GM19240 (cell line): ENCODE measurements at regions not wholly inside any gene's neighbourhood (a gene's known extent, or its start where the extent isn't known, plus 50 kb on each side); places are given as distances from the start of the nearest gene placed in this dataset.
"Not testable (repeated sequence)": the region's sequence is repeated elsewhere in the genome, so short reads cannot be mapped to it uniquely, and the experiment has no call there.

Experiments used
- DNase-seq: peaks from one replicate; pipeline ENCODE4 v3.0.0; 2011; ENCODE audit warnings: low spot score; ENCODE audit not compliant: insufficient read length

DNA sequence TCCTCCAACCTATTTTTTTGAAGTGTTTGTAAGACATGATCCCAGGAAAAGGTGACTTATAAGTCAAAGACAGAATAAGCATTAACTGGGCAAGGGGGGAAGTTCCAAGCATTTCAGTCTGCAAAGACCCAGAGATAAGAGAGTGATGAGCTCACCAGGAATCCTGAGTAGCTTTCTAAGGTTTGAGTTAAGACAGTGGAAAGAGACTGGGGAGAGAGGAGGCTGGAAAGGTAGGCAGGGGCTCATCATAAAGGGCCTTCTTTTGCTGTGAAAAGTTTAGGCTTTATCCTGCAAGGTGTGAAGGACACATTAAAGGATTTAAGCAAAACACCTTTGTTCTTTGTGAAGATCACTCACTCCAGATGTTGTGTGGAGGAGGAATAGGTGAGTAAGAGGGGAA, 438.8 kb downstream of the CHL1 start:
- DNase-seq: no peak

DNA sequence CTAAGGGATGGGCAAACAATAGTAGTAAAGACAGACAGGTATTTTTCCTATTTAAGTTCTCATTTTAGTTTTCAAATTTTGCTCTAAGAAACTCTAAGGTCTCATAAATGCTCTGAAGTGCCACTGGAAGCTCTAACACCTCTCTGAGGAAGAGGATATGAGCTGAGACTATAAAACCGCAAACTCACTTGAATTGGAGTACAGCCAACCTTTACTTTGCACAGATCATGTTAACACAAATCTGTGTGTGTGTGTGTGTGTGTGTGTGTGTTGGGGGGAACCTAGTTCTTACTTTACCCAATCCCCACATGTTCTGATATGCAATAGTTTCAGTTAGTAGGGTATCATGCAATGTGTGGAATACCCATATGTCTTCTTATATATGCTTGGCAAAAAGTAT, 446.8 kb downstream of the CHL1 start:
- DNase-seq: no peak

DNA sequence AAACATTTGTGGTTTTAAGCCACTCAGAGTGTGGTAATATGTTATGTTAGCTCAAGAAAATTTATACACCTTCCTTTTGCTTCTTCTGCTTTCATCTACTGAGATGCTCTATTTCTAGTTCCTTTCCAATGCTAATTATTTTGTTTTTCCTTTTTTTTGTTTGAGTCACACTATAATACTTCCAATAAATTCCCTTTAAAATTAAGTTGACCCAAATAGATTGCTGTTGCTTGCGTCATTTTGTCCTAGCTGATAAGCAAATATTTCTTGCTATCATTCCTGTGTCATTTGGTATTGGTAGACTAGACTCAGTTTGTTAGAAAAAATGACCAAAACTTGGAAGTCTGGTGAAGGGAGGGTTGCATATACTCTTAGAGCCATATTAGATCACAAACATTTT, 437.0 kb upstream of the CNTN6 start:
- no peak for DNase-seq

DNA sequence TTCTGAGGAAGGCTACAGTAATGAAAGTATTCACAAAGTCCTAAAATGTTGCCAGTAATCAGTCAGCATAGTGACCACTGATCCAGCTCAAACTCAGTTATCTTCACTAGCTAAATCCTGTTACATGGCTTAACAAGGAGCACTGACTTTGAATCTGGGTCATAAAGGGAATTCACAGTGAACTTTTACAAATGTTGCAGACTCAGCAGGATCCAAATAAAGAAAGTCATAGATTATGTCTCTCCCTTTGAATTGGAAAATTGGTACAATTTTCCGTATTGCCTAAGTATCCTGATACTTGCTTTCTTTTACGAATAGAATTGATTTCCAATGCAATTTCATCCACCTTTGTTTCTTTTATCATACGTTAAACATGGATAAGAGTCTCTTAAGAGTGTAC, 431.5 kb upstream of the CNTN6 start:
- DNase-seq: no peak

DNA sequence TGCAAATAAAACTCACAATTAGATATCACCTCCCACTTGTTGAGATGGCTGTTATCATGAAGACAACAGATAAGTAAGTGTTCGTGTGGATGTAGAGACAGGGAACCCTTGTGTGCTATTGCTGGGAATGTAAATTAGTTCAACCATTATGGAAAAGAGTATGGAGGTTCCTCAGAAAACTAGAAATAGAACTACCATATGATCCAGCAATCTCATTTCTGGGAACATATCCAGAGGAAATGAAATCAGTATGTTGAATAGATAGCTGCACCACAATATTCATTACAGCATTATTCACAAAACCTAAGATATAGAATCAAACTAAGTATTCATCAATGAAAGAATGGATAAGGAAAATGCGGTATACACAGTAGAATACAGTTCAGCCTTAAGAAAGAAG, 418.7 kb upstream of the CNTN6 start:
- no peak for DNase-seq

DNA sequence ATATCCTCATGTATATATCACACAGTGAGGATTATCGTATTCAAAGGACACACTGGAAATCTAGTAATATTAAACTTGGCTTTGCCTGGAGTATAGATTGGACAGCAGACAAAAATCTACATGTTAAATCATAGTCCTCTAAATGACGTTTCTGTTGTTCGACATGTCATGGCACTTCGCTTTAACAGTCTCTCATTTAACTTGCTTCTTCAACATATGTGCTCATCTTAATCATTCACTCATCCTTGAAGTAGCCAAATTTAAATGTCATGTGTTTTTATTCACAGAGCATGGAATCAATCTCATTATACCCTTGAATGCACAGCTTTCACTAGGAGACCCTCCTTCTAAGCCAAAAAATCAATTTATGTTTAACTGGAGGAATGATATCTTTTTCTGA, 417.0 kb upstream of the CNTN6 start:
- DNase-seq: no peak

DNA sequence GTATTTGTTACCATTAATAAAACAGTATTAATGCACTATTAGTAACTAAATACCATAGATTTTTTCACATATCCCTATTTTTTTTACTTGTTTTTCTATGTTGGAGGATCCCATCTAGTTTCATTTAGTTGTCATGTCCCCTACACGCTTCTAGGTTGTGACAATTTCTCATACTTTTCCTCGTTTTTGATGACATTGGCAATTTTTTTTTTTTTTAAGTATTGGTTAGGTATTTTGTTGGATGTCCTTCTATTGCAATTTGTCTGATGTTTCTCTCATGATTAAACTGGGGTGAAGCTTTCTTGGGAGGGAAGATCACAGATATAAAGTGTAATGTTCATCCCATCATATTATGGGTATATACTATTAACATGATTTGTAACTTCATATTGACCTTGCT, 409.1 kb upstream of the CNTN6 start:
- DNase-seq: no peak

DNA sequence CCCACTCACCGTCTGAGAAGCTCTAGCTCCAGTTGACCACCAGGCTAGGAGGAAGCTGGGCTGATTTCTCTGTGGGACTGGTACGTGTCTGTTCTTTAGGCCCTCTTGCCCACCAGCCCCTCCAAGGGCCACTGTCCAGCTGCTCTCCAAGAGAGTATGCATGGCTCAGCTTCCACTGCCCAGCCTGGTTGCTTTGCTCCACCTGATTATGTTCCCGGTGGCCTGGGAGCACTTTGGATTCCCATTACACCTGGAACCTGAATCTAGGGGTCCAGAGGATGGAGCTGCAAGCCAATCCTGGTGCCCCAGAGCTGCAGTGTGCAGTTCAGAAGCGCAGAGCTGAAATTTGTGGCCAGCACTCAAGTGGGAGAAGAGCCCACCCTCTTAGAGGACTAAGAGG, 402.1 kb upstream of the CNTN6 start:
- DNase-seq: no peak

DNA sequence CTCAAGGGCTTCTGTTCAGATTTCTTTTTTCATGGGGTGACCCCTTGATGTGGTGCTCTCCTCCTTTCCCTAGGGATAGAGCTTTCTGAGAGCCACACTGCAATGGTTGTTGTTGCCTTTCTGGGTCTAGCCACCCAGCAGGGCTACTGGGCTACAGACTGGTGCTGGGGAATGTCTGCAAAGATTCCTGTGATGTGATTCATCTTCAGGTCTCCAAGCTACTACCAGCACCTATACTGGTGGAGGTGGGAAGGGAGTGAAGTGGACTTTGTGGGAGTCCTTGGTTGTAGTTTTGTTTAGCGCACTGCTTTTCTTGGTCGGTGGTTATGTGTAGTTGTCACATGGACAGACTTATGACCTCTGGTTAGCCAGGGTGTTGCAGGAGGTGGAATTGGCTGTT, 392.3 kb upstream of the CNTN6 start:
- no peak for DNase-seq

DNA sequence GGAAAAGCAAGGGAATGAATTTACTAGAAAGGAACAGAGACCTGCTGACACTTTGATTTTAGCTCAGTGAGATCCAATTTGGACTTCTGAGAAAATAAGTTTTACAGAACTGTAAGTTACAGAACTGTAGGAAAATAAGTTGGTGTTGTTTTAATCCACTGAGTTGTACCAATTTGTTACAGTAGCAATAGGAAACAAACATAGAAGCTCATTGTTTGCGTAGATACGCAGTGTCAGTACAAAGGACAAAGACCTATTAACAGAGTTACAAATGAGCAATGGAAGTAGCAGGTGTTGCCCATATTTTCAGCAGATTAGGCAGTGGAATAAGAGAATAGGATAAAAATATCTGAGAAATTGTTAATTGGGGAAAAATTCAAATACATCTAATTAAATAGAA, 385.8 kb upstream of the CNTN6 start:
- DNase-seq: no peak

DNA sequence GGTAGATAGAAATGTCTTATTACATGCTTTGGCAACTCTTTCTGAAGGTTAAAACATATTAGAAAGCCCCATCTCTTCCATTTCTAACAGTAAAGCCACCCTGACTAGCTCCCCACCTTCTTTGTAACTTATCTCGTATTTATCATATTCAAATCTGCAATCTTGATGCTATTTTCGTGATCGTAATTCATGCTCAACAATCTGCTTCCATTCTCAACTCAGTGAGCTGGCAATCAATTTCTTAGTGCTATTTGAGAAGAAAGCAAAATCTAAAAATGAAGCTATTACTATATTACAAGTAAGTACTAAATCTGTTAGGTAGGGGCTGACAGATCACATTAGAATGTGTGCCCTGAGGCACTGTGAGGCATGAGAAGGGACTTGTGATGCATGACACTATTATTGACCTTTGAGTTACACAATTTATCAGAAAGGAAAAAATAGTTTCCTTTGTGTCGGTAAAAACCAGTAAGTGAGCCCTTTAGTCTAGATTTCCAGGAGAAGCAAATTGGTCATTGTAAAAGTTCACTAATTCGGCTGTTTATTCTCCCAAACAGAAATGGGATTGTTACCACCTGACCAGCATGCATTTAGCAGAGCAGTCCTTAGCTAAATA, 379.7 kb upstream of the CNTN6 start:
- DNase-seq: no peak

DNA sequence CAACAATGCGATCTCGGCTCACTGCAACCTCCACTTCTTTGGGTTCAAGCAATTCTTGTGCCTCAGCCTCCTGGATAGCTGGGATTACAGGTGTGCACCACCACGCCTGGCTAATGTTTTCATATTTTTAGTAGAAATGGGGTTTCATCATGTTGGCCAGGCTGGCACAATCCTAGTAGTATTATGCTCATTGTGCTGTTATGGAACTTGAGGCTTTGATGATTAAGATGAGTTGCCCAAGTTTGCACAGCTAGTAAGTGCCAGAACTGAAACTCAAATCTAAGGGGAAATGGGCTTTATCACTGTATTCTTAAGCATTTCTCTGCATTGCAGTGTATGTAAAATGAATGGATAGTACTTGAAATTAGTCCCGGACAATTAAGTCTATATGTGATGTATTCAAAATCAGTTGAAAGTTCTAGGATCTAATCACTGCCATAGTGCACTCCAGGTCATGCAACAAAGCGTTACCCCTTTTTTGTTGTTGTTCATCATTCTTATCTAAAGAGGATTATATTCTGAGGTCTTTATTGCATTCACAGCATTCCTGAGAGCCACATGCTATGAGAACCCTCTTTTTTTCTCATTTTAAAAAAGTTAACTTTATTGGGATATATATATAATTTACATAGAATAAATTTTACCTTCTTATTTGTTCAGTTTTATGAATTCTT, 378.7 kb upstream of the CNTN6 start:
- no peak for DNase-seq

DNA sequence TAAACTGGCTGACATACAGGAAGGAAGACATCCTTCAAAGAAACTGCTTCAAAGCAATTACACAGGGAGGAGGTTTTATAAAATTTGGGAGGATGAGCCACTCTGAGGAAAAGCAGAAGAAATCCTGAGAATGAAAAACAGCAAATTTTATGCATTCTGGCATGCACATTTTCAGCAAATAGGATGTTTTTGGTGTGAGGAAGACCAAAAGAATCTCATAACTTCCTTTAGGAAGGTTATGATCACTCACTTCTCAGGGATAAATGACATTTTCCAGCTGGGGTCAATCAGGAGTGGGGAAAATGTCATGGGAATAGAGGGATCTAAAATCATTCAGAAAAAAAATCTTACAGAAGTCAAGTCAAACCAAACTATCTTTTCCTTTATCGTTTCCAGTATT, 371.7 kb upstream of the CNTN6 start:
- no peak for DNase-seq

DNA sequence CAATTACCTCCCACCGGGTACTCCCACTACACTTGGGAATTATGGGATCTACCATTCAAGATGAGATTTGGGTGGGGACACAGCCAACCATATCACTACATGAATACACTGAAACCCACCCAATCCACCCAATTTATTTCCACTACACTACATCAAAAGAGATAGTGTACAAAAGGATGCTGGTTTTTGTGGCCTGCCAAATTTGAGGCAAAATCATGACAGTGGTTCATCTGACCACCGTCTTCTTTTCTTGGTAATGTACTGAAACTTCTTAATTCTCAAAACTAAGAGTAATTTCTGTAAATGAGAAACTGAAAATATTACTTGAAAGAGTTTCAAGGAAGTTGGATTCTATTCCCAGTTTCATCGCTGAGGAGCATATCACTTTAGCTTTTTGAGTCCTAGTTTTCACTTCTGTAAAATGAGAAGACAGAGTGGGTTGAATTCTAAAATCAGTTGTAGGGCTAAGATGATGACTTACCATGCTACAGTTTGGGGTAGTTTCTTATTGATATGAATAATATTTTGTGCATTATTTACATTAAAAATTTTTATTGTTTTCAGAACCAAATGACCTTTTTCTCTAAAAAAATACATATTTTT, 360.4 kb upstream of the CNTN6 start:
- no peak for DNase-seq

DNA sequence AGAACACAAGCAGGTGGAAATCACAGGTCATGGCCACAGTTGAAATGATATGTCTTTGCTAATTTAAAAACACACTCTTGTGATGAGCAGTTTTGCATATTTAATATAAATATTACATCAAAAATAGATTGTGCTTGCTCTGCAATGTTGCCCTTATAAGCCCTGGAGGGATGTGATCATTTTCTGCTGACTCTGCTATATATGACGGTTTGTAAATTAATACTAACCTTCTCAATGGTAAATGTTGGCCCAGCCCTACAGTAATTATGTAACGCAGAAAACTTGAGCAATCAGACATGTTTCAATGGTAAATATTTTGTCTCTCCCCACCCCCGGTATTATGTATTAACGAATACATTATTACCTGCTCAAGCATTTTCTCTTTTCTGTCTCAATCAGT, 359.5 kb upstream of the CNTN6 start:
- DNase-seq: no peak

DNA sequence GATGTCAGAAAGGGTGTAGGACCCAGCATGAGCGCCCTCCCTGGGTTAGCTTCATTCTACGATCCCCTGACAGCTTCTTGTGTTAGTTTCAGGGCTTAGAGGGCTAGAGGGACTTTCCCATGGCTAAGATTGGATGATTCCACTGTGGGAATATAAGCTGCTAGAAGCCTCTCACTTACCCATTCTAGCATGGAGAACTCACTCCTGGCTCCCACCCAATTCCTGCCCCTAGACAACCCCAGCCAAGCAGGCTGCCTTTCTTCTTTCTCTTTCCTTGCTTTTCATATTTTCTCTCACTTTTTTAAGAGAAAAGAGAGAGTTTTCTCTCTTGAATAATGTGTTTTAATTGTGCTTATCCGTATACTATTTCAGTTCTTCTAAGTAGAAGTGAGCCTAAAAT, 335.1 kb upstream of the CNTN6 start:
- DNase-seq: no peak

DNA sequence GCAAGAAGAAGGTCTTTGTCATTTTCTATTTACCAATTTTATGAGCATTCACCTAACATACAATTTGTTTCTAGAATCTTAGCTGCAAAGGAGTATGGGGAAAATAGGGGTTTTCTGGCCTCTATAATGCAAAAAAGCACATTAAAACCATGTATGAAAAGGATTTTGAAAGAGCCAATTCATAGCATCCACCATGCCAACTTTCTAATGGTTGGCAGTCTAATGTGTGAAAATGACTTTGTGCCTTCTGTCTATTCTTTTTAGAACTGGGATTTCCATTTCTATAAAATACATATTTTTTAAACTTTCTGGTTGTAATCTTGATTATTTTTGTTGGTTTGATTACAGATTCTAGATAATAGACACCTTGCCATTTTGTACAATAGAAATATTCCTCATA, 333.7 kb upstream of the CNTN6 start:
- no peak for DNase-seq

DNA sequence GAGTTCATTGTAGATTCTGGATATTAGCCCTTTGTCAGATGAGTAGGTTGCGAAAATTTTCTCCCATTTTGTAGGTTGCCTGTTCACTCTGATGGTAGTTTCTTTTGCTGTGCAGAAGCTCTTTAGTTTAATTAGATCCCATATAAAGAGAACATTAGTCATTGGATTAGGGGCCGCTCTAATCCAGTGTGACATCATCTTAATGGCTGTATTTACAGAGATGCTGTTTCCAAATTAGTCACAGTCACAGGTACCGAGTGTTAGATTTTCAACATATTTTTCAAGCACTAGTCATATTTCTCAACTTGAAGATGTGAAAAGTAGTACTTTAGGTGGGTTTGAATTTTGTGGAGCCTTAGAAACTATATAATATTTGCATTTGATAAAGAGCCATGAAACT, 319.4 kb upstream of the CNTN6 start:
- DNase-seq: not testable (repeated sequence)

DNA sequence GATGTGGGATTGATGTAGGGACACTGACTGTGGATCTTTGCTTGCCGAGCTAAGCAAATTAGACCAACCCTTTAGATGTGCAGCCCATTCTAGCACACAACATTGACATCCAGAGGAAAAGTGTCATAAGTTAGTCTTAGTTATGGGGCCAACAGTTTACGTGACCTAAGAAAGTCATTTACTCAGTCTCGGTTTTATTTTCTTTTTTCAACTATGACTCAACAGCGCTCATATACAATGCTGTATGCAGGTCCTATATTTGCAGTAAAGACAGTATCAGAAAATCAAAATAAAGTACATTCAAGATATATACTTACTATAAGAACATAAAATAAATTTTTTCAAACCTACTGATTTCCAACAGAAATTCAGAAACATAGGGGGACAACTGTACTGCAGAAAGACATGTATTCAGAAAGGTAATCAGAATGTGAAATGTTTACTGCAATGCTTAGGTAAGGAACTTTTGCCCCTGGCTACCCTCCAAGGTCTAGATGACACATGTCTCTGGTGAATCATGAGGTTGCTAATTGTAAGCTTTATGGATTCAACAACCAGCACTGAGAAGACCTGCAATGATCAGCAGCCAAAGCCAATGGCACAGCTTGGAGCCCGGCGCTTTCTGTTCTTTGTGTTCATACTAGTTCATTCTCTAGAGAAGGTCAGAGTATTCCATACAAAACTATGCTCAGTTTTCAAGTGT, 317.5 kb upstream of the CNTN6 start:
- no peak for DNase-seq

DNA sequence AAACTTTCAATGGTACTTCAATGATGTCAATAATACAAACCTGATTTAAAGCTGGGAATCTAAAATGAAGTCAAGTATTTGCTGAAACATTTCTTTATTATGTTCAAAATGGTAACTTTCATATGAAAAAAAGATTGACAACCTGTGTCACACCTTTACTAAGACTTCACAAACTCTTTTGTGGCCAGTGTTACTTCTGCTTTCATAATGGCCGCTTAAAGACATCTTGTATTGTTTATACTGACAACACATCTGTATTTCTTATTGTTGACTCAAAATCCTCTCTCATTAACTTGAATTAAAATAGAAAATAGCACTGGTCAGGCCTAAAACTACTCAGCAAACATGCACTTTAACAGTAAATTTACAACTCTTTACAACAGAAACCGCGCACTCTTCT, 312.3 kb upstream of the CNTN6 start:
- DNase-seq: no peak

DNA sequence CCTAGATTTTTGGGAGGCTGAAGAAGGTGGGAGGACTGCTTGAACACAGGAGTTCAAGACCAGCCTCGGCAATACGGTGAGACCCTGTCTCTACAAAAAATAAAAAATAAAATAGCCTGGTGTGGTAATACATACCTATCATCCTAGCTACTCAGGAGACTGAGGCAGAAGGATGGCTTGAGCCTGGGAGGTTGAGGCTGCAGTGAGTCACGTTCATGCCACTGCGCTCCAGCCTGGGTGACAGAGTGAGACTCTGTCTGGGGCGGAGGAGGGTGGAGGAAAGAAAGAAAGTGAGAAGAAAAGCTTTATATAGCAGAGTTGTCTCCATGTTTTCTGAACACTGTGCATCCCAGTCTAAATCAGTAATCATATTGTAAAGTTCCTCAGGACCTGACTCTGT, 301.4 kb upstream of the CNTN6 start:
- no peak for DNase-seq

DNA sequence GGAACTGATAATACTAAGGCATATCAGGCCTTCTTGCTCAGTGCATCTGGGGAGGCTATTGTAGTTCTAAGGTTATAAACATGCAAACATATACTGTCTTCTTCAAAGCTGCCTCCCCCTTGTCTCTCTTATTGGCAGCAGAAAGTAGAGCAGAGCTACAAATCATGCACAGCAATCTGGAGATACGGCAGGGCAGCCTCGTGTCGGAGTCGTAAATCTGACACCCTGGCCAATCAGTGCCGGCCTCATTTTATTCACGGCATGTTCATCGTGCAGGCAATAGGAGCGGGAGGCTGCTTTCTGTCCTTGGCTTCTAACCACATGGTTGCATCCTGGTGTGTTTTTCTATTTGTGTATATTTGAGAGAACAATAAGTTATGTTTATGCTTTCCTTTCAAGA, 300.2 kb upstream of the CNTN6 start:
- DNase-seq: no peak

DNA sequence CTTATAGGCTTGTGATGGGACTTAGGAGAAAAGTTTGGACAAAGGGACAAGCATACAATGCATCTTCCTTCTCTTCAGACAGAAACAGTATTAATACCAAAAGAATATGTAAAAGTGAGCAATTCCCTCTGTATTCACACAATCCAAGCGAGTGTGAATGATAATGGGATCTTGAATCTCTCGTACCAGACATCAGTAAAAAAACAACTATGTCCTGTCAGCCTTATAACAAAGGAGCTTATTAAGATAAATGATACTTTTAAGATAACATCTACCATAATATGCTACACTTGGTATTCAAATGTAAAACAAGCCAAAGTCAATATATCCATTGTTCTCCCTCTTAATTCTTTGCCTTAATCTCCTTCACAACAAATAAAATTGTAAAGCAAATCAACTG, 288.6 kb upstream of the CNTN6 start:
- no peak for DNase-seq
